Jurkat, Clone E6-1 (cell line): ENCODE measurements at regions not wholly inside any gene's neighbourhood (a gene's known extent, or its start where the extent isn't known, plus 50 kb on each side); places are given as distances from the start of the nearest gene placed in this dataset.
"Not testable (repeated sequence)": the region's sequence is repeated elsewhere in the genome, so short reads cannot be mapped to it uniquely, and the experiment has no call there.

Experiments used
- DNase-seq: peaks from one replicate; pipeline ENCODE4 v3.0.0-alpha.2; 2011; ENCODE audit warnings: low read depth, low spot score
- H3K4me3 ChIP-seq: 2 replicates; pipeline ENCODE4 v1.5.1; 2011; ENCODE audit warnings: mild to moderate bottlenecking, low read length, control low read depth, moderate library complexity

DNA sequence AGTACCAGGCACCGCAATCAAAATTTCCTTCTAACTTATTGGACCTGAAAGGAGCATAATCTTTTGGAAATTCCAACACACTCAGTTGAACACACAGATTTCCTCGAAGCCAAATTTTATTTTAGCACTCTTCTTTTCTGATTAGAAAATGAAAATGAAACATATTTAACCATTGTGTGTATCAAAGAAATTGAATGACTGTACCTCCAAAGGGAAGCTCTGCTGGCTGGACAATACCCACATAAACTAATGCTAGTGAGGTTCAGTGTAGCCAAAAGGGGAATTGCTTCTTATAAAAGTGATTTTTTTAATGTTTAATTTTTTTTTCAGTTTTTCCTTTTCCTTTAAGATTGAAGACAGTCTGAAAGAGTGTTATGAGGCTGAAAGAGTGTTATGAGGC lies 239.6 kb upstream of the NREP start:
- no peak overlapping the region for H3K4me3 ChIP-seq
- no peak for DNase-seq

DNA sequence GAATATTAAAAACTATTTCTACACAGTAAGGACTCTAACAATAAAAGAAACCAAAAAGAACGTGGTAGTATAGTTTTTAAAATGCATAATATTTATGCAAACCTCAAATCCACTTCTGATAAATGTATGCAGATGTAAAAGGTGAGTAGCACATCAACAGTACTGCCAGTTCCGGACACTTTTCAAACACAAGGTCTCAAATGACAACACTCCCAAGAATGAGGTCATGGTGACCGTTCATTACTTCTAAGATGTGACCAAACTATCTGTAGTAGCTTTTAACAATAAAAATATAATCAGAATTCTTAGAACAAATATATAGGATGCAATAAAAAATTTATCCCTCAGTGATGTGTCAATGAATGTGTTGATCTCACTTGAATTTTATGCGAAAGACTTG lies 238.7 kb upstream of the NREP start:
- no peak for DNase-seq
- H3K4me3 ChIP-seq, result no peak overlapping the region

DNA sequence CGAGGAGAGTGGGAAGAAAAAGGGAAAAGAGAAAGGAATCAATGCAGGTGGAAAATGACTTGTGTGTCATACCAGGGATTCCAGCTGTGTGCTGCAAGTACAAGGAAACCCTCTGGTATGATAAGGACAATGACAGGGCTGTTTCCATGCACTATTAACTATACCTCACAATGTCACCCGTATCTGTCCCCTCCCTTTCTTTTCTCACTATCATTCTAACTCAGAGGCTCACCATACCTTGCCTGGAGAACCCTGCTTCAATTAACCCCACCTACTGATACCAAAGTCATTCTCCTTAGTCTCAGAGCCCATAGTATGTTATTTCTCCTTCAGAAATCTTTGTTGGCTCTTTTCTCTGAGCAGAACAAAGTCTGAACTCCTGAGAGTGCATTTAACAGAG lies 236.2 kb upstream of the NREP start:
- DNase-seq, result no peak
- no peak overlapping the region for H3K4me3 ChIP-seq

DNA sequence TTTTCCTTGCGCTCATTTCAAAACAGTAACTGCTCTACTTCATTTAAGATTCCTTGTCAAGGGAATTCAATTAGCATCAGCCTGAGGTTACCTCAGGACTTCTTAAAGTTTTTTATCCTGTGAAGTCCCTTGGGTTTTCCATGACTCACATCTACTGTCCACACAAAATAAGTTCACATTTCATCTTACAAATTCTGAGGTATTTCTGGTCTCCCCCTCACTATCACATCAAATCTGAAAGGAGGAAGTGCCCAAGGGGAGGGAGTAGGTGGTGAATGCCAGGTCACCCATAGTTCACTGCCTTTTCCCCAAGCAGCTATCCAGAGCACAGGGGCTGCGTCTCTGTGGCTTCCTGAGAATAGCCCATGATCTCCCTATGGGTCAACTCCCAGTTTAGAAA lies 227.1 kb upstream of the NREP start:
- DNase-seq, result no peak
- no peak overlapping the region for H3K4me3 ChIP-seq

DNA sequence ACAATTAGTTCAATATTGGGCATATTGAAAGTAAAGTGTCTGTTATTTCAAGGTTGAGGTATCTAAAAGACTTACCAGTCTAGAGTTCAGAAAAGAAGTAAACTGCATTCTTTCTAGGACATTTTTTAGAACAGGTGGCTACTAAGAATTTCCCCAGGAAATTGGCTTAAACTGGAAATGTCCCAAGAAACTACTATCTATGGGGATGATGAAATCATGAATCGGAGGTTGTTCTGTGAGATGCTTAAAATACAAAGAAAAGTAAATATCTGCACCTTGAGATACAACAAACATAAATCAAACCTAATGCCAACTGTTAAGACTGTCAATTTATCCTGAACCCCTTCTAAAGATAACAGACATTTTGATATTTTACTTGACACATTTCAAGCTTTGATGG lies 226.5 kb upstream of the NREP start:
- no peak for DNase-seq
- H3K4me3 ChIP-seq, result no peak overlapping the region

DNA sequence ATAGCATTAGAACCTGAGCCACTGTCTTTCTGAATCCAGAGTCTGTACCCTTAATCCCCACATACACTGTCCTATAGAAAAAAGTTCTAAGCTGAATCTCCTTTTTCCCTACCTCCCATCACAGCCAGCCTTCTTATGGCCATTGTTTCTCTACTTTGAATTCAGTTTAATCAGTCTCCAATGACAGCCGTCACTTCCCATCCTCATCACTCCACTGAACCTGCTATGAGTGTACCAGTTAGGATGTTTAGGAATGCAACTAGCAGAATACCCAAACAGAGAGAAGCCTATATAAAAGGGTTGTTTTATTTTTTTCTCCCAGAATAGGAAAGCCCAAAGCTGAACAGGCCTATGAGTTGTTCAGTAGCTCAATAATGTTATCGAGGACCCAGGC lies 220.4 kb upstream of the NREP start:
- DNase-seq, result no peak
- H3K4me3 ChIP-seq, result no peak overlapping the region

DNA sequence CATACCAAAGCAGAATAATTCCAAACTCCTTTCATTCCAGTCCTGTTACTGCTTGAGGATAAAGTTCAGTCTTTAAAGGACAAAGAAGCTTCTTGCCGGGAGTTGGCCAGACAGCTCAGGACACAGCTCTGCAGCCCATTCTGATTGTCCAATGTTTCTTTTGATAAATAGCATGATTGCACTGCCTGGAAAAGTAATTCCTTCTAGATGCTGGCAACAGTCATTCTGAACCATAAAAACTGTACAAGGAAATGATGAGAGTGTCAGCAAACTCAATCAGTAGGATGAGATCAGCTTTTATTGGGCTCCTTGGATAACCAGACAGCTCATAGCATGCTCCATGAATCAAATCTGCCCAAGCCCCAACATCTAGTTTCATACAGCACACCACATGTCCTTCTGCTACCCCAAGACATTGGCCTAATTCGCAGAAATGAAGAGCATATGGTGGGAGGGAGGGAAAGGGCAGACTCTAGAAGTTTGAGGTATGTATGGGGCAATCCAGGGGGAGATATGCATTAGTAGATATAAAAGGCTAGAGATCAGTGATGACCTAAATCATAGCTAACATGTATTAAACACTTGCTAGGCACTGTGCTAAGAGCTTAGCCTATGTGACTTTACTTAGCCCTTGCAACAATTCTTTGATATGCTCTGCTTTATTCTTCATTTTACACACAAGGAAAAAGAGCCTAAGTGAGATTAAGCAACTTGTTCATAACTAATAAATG lies 219.9 kb upstream of the NREP start:
- DNase-seq, result no peak
- no peak overlapping the region for H3K4me3 ChIP-seq

DNA sequence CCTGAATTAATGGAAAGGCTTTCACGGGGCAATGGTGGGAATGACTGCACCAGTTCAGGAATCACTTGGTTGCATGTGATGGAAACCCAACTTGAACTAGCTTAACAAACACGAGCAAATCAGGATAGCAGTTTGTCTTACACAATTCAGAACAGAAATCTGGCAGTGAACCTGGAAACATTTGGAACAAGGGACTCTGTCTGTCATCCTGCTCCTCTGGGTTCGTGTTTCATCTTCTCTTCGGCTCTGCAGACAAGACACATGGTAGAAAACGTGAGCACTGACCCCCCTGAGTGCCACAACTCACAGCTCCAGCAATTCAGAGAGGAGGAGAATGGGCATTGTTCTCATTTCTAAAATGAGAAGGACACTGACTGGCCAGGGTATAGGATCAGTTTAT lies 218.1 kb upstream of the NREP start:
- DNase-seq, result no peak
- no peak overlapping the region for H3K4me3 ChIP-seq

DNA sequence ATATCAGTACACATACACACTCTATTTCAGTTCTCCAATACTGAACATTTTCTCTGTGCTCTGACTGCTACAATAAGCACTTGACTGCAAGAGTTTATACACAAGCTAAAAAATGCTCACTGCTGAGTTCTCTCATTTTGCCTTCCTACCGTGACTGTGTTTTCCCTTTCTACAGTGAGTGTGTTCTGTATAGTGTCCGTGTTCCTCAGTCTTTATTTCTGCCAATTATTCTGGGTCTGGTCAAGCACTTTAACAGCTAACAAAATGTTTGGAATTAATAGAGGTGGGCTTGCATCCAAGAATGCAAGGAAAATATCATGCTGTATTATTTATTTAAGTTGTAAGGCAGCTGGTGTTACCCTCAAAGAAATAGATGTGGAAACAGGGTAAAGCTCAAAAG lies 217.0 kb upstream of the NREP start:
- no peak overlapping the region for H3K4me3 ChIP-seq
- DNase-seq, result no peak

DNA sequence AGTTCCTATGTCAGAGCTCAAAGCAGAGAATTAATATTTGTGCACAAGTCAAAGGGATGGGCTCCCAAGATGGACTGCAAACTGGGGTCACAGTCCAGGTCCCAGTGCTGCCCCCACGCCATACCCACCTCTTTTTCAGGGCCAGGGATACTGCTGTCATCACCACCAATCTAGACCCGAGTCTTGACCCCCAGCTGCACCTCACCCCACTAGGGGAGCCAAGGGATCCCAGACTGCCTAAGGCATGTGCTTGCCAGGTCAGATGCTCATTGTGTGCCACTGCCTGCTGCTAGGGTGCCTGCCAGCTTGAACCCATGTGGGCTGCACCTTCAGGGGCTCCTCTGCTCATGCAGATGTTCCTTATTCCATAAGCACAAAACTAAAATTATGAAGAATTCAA lies 215.6 kb upstream of the NREP start:
- no peak for DNase-seq
- no peak overlapping the region for H3K4me3 ChIP-seq

DNA sequence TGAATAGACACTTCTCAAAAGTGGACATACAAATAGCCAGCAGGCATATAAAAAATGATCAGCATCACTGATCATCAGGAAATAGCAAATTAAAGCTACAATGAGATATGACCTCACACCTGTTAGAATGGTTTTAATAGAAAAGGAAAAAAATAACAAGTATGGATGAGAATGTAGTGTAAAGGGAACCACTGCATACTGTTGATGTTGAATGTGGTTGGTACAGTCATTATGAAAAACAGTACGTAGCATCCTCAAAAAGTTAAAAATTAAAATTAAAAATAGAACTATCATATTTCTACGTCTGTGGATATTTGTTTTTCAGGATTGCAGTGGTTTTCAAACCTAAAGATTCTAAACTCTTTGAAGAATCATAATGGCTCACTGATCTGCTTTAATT lies 215.1 kb upstream of the NREP start:
- no peak for DNase-seq
- no peak overlapping the region for H3K4me3 ChIP-seq

DNA sequence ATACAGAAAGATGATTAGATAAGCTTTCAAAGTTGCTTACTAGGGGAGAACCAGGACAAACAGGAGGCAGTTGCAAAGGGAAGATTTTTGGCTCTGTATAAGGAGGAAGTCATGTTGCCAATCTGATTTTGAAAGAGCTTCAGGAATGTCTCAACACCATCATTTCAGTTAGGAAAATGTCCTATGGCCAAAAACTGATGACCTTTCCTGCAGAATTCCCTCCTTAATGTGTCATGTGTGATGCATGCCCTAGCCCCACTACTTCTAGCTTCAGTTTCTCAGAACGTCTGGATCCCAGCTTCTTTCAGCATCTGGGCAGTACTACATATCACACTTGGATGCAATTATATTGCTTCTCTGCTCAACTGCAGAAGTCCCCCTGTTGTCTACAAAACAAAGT lies 211.5 kb upstream of the NREP start:
- no peak for DNase-seq
- H3K4me3 ChIP-seq, result no peak overlapping the region

DNA sequence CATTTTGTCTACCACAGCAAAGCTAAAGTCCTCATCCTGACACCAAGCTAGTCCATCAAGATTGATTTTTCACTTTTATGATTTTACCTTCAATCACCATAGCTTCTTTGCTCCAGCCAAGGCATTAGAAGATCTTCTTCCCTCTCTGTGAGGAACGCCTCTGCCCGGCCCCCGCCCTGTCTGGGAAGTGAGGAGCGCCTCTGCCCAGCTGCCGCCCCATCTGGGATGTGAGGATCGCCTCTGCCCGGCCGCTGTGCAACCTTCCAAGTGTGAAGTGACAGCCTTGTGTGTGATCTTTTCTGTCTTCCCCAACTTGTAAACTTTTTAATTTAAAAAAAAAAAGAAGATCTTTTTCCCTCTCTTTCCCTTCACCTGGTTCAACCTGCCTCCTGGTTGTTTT lies 210.5 kb upstream of the NREP start:
- DNase-seq, result no peak
- H3K4me3 ChIP-seq, result no peak overlapping the region

DNA sequence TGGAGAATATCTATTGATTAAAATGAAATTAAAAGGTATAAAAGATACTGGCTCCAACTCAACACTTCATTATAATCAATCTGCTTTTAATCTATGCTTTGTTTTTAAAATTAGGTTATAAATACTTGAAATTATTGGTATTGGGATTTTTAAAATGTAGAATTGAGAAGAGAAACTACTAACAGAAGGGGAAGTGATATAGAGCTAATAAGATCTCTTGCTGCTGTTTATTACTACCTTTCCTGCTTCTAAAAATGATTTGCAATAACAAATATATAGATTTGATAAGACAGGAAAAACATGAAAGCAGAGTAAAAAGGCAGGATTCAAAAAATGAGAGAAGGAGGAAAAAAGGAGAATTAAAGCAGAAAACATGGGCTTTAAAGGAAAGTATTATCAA lies 209.3 kb upstream of the NREP start:
- DNase-seq, result no peak
- no peak overlapping the region for H3K4me3 ChIP-seq

DNA sequence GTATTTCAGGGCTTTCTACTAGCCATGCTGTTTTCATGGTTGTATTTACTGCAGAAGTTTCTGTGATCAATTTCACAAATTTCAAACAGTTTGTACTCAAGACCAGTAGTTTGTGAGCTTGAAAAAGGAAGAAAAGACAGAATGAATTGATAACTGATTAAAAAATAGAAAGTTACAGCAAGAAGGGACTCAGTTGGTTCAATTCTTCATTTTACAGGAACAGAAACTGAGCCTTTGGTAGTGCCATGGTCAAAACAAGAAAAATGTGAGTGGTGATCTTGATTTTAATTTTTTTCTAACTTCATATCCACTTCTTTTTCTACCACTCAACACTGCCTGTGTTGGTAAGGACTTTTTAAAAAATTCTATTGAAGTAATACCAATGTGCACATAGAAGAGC lies 206.6 kb upstream of the NREP start:
- no peak for DNase-seq
- no peak overlapping the region for H3K4me3 ChIP-seq

DNA sequence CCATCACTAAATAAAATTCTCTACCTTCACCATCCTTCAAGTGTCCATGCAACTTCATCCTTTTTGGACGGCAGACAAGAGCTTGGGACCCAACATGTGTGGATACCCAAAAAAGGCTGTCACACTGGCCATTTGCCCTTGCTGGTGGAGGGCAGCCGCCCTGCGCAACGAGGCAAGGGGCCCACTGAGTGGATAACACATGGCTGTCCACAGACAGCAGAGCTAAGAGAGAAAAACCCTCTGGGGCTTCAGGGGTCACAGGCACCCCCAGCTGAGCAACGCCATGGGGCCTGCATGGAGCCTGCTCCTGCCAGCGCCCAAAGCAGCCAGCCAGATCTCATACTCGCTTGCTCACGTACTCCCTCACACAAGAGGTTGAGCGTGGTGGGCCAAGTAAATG lies 205.9 kb upstream of the NREP start:
- no peak for DNase-seq
- H3K4me3 ChIP-seq, result no peak overlapping the region

DNA sequence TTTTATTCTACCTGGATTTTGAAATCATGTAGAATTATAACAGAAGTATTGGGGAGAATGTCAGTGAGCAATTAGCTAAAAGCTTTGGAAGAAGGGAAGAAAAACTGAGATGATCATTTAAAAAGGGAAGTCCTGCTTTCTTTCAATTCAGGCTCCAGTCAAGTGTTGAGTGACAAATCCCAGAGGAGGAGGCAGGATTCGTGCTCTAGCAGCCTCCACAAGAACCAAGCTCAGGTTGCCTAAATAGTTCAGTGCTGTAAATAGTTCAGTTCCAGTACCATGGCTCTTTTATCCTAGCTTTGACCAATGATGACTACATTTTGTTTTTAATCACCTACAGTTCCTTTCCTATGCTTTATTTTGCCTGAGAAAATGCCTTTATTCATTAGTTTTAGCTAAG lies 204.9 kb upstream of the NREP start:
- DNase-seq, result no peak
- no peak overlapping the region for H3K4me3 ChIP-seq

DNA sequence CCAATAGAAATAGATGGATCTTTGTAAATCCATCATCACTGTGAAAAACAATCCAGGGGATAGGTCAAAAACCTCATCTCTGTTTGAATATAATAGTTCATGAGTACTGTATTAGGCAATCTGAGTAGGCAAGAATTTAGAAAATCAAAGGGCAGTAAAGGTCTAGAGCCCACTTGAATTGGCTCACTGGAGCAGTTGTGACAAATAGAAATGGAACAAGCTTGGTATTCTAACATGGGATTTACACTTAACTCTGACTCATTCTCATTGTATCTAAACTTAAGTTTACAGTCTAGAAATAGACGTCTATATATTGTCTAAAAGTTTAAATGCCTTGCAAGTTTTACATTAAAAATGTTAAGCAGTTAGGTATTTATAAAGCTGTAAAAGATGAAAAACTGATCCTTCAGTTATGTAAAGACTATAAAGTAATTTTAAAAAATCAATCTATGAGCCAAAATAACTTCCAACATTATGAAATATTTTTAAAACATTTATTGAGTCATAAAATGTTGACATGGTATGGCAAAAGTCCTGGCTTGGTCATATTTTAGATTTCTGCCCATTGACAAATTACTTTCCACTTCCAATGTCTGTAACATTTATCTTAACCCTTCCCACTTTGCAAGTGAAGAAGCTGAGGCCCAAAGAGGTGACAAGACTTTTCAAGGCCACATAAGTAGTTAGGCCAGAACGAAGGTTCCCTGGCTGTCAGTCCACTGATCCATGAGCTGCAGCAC lies 203.7 kb upstream of the NREP start:
- H3K4me3 ChIP-seq, result no peak overlapping the region
- no peak for DNase-seq

DNA sequence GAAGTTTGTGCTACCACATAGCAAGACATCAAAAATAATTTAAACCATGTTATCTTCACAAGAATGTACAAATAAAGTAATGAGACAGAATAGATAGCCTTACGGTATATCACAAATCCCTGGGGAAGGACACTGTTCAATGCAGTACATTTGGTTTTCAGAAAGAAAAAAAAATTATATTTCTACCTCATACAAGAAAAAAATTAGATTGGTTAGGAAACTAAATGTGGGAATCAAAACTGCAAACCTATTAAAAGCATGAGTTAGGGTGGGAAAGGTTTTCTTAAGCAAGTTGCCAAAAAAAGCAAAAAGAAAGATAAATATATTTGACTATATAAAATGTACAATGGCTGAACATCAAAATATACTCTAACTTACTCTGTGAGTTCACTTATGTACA lies 201.9 kb upstream of the NREP start:
- no peak overlapping the region for H3K4me3 ChIP-seq
- no peak for DNase-seq

DNA sequence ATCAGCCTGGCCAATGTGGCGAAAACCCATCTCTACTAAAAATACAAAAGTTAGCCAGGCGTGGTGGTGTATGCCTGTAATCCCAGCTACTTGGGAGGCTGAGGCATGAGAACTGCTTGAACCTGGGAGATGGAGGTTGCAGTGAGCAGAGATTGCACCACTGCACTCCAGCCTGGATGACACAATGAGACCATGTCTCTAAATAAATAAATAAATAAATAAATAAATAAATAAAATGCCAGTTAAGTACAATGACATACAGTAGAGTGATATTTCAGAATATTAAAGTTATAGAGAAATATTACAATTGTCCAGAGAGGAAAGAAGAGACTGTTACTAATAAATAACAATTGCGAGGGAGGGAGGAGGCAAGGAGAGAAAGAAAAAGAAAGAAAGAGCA lies 199.8 kb upstream of the NREP start:
- H3K4me3 ChIP-seq, DNase-seq: not testable (repeated sequence)
